Activated B cell treated with CpG ODN at 0.5 μM for 24 hours (primary cell): ENCODE measurements at regions not wholly inside any gene's neighbourhood (a gene's known extent, or its start where the extent isn't known, plus 50 kb on each side); places are given as distances from the start of the nearest gene placed in this dataset.

Experiments
- ATAC-seq: fragments of 200-7000 bp; cut with Tn5 transposase; one replicate; pipeline ENCODE4 v1.10.0; 2021; ENCODE audit warnings: low read depth, mild to moderate bottlenecking, moderate library complexity
- CTCF ChIA-PET: fragments of 350-600 bp; sonication (Branson Sonifier 250); formaldehyde crosslinking; loops from one replicate; lab custom pipeline; 2021; ENCODE audit warnings: antibody characterized with exemption; lab: Charles Lee
- POLR2A ChIA-PET: fragments of 350-600 bp; sonication (Branson Sonifier 250); formaldehyde crosslinking; loops from one replicate; lab custom pipeline; 2021; ENCODE audit warnings: antibody characterized with exemption; lab: Charles Lee
- DNase-seq: peaks from one replicate; pipeline ENCODE4 v3.0.0; 2022
- H3K27ac Mint-ChIP-seq: one replicate; pipeline ENCODE4 v1.8.0; 2020; ENCODE audit warnings: mixed read lengths
- H3K27me3 Mint-ChIP-seq: one replicate; pipeline ENCODE4 v1.8.0; 2021; ENCODE audit warnings: mixed read lengths
- H3K36me3 Mint-ChIP-seq: one replicate; pipeline ENCODE4 v1.8.0; 2021; ENCODE audit warnings: low read depth, mixed read lengths
- H3K4me1 Mint-ChIP-seq: one replicate; pipeline ENCODE4 v1.8.0; 2021; ENCODE audit warnings: mixed read lengths
- H3K4me3 Mint-ChIP-seq: one replicate; pipeline ENCODE4 v1.8.0; 2020; ENCODE audit warnings: mild to moderate bottlenecking, mixed read lengths
- H3K9me3 Mint-ChIP-seq: one replicate; pipeline ENCODE4 v1.8.0; 2020; ENCODE audit warnings: mixed read lengths
- intact Hi-C: fragments of 100-400 bp; cut with micrococcal nuclease; formaldehyde crosslinking; loops from one replicate; pipeline ENCODE4 v1.15.1; 2024
- TF ChIP-seq, protein P1 (sequence below): fragments of 200-600 bp; IDR thresholded peaks from one replicate; pipeline ENCODE4 v1.8.0; 2022; ENCODE audit warnings: antibody characterized with exemption, mild to moderate bottlenecking

DNA sequence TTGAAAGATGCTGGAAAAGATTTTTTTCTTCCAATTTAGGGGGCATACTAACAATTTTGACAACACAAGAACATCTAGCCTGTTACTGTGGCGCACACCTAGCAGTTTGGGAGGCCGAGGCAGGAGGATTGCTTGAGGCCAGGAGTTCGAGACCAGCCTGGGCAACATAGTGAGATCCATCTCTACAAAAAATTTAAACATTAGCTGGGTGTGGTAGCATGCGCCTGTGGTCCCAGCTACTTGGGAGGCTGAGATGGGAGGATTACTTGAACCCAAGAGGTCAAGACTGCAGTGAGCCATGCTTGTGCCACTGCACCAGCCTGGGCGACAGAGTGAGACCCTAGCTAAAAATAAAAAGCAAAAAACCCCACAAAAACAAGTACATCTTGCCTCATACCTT, 168.8 kb downstream of the TANC2 start:
- Mint-ChIP-seq H3K4me3 (no peak overlapping the region), H3K4me1 (peaks cover 13% of the 10 kb centered on the region), H3K27ac (no peak overlapping the region), H3K36me3 (no peaks in the 10 kb centered on the region), H3K27me3 (peaks cover 3% of the 10 kb centered on the region), H3K9me3 (no peaks in the 10 kb centered on the region)
- intact Hi-C loops = no loop called here
- no peak for ATAC-seq
- TF ChIP-seq, protein P1, sequence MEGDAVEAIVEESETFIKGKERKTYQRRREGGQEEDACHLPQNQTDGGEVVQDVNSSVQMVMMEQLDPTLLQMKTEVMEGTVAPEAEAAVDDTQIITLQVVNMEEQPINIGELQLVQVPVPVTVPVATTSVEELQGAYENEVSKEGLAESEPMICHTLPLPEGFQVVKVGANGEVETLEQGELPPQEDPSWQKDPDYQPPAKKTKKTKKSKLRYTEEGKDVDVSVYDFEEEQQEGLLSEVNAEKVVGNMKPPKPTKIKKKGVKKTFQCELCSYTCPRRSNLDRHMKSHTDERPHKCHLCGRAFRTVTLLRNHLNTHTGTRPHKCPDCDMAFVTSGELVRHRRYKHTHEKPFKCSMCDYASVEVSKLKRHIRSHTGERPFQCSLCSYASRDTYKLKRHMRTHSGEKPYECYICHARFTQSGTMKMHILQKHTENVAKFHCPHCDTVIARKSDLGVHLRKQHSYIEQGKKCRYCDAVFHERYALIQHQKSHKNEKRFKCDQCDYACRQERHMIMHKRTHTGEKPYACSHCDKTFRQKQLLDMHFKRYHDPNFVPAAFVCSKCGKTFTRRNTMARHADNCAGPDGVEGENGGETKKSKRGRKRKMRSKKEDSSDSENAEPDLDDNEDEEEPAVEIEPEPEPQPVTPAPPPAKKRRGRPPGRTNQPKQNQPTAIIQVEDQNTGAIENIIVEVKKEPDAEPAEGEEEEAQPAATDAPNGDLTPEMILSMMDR = no peak
- POLR2A ChIA-PET = no interaction called here
- CTCF ChIA-PET = no interaction called here
- no peak for DNase-seq

DNA sequence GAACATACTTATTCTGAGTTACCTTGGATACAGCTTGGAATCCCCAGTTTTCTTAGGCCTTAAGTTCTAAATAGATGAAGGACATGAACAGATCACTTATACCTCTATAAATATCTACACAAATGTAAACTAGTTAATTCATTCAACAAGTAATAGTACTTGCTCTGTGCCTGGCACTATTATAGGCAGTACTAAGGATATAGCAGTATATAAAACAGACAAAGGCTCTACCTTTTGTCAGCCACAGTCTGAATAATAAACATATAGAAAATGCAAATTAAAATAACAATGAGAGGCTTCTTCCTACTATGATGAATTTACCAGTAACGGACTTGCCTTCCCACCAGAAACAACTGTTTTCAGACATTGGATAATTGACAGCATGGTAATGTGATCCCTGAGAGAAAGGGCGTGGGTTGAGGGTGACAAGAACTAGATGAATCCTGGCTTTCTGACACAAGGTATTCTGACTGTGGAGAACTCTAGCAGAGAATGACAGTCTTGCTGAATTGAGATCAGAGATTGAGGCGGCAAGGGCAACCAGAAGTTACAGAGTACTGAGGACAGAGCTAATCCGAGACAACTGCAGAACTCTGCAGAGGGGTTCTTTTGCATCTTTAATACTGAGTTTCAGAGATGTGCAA, 170.5 kb downstream of the TANC2 start:
- no peak overlapping the region for H3K4me3 Mint-ChIP-seq
- no peak for DNase-seq
- intact Hi-C loops = no loop called here
- no peaks in the 10 kb centered on the region for H3K36me3 Mint-ChIP-seq
- no peak for ATAC-seq
- H3K27me3 Mint-ChIP-seq = peaks cover 3% of the 10 kb centered on the region
- peaks cover 20% of the 10 kb centered on the region for H3K4me1 Mint-ChIP-seq
- CTCF ChIA-PET = no interaction called here
- H3K27ac Mint-ChIP-seq = no peak overlapping the region
- TF ChIP-seq, protein P1 = no peak
- POLR2A ChIA-PET = no interaction called here
- no peaks in the 10 kb centered on the region for H3K9me3 Mint-ChIP-seq

DNA sequence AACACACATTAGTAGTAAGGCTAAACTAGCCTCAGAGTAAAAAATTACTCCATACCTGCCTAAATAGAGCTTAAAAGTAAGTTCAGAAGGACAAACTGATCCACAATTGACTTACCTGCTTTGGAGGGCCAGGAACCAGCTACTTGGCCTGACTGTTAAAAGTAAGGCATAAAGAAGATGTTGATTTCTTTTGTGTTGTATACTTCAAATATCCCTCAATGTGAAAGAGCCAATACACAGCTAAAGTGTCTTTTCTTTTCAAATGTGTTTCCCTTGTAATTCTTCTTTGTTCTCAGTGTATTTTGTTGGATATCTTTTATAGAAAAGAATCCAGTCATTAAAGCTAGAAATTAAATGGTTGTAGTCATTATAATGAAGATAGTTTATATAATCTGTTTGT, 171.1 kb downstream of the TANC2 start:
- H3K27ac Mint-ChIP-seq = no peak overlapping the region
- peaks cover 20% of the 10 kb centered on the region for H3K4me1 Mint-ChIP-seq
- ATAC-seq (no peak), DNase-seq (no peak)
- CTCF ChIA-PET = no interaction called here
- TF ChIP-seq, protein P1 = no peak
- H3K27me3 Mint-ChIP-seq = peaks cover 3% of the 10 kb centered on the region
- intact Hi-C loops = no loop called here
- H3K4me3 Mint-ChIP-seq = no peak overlapping the region
- H3K9me3 Mint-ChIP-seq = no peaks in the 10 kb centered on the region
- H3K36me3 Mint-ChIP-seq = no peaks in the 10 kb centered on the region
- POLR2A ChIA-PET = no interaction called here

DNA sequence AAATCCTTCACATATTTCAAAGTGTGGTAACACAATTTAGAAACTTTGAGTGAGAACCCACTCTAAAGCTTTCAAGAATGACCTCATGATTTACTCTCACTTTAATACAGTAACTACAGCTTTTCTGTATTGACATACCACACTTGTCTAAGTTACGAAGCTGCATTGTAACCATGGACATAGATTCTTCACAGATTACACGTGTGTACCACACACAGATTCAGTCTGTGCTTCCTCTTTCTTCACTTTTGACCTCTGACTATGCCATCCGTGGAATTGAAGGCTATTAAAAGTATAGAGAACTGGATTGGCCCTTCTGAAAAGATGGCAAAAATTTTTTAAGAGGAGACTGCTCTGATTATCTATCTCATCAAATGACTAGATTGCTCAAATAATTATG, 172.7 kb downstream of the TANC2 start:
- no peak for ATAC-seq
- DNase-seq = no peak
- TF ChIP-seq, protein P1 = no peak
- POLR2A ChIA-PET = no interaction called here
- Mint-ChIP-seq H3K4me1 (peaks cover 20% of the 10 kb centered on the region), H3K27me3 (peaks cover 1% of the 10 kb centered on the region), H3K9me3 (no peaks in the 10 kb centered on the region), H3K27ac (no peak overlapping the region), H3K36me3 (no peaks in the 10 kb centered on the region), H3K4me3 (no peak overlapping the region)
- intact Hi-C loops = no loop called here
- CTCF ChIA-PET = interaction anchor here (1.4 kb wide), 1 partner anchor 268 kb away, joined by 4 read pairs; no protein-coding TSS in a partner anchor

DNA sequence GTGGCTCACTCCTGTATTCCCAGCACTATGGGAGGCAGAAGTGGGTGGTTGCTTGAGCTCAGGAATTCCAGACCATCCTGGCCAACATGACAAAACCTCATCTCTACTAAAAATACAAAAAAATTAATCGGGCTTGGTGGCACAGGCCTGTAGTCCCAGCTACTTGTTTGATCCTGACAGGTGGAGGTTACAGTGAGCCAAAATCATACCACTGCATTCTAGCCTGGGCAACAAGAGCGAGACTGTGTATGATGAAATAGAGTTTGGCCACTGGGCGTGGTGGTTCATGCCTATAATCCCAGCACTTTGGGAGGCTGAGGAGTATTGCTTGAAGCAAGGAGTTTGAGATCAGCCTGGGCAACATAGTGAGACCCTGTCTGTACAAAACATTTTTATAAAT, 173.3 kb downstream of the TANC2 start:
- TF ChIP-seq, protein P1 = no peak
- no peak for ATAC-seq
- intact Hi-C loops = no loop called here
- no peak for DNase-seq
- ChIA-PET CTCF (interaction anchor here (1.4 kb wide), 1 partner anchor 267 kb away, joined by 4 read pairs; no protein-coding TSS in a partner anchor), POLR2A (no interaction called here)
- Mint-ChIP-seq H3K4me1 (peaks cover 20% of the 10 kb centered on the region), H3K36me3 (no peaks in the 10 kb centered on the region), H3K9me3 (no peaks in the 10 kb centered on the region), H3K27me3 (no peaks in the 10 kb centered on the region), H3K4me3 (no peak overlapping the region), H3K27ac (no peak overlapping the region)
